Activated CD8-positive, alpha-beta T cell treated with anti-CD3 and anti-CD28 coated beads for 36 hours (primary cell): ENCODE measurements at regions not wholly inside any gene's neighbourhood (a gene's known extent, or its start where the extent isn't known, plus 50 kb on each side); places are given as distances from the start of the nearest gene placed in this dataset.

Experiments
- ATAC-seq: fragments of 200-7000 bp; cut with Tn5 transposase; one replicate; pipeline ENCODE4 v1.10.0; 2021; ENCODE audit warnings: mild to moderate bottlenecking, moderate library complexity
- CTCF ChIA-PET: fragments of 350-600 bp; sonication (Branson Sonifier 250); formaldehyde crosslinking; loops from one replicate; lab custom pipeline; 2021; ENCODE audit warnings: antibody characterized with exemption; lab: Charles Lee
- POLR2A ChIA-PET: fragments of 350-600 bp; sonication (Branson Sonifier 250); formaldehyde crosslinking; loops from one replicate; lab custom pipeline; 2021; ENCODE audit warnings: antibody characterized with exemption; lab: Charles Lee
- DNase-seq: peaks from one replicate; pipeline ENCODE4 v3.0.0-alpha.2; 2020
- H3K27ac Mint-ChIP-seq: one replicate; pipeline ENCODE4 v1.8.0; 2021; ENCODE audit warnings: mild to moderate bottlenecking, mixed read lengths
- H3K27me3 Mint-ChIP-seq: one replicate; pipeline ENCODE4 v1.8.0; 2021; ENCODE audit warnings: mixed read lengths
- H3K36me3 Mint-ChIP-seq: one replicate; pipeline ENCODE4 v1.8.0; 2021; ENCODE audit warnings: low read depth, mixed read lengths
- H3K4me1 Mint-ChIP-seq: one replicate; pipeline ENCODE4 v1.8.0; 2021; ENCODE audit warnings: low read depth, mixed read lengths
- H3K4me3 Mint-ChIP-seq: one replicate; pipeline ENCODE4 v1.8.0; 2021; ENCODE audit warnings: mild to moderate bottlenecking, moderate library complexity, mixed read lengths
- H3K9me3 Mint-ChIP-seq: one replicate; pipeline ENCODE4 v1.8.0; 2021; ENCODE audit warnings: mixed read lengths
- intact Hi-C: fragments of 100-400 bp; cut with micrococcal nuclease; formaldehyde crosslinking; loops from one replicate; pipeline ENCODE4 v1.10.0; 2022
- TF ChIP-seq, protein P1 (sequence below): fragments of 200-600 bp; IDR thresholded peaks from one replicate; pipeline ENCODE4 v1.8.0; 2022; ENCODE audit warnings: antibody characterized with exemption, mild to moderate bottlenecking

DNA sequence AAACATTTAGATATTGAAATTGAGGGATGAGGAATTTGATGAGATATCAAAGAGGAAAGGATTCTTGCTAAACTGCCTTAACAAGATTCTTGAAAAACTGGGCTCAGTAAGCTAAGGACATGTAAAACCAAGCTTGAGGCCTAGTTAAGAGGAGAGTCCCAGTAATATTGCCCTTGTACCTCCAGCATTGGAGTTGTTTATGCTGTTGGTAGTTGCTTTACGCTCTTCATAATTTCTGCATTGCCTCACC lies 156.1 kb upstream of the TRIM24 start:
- DNase-seq (no peak), ATAC-seq (no peak)
- POLR2A ChIA-PET = no interaction called here
- TF ChIP-seq, protein P1, sequence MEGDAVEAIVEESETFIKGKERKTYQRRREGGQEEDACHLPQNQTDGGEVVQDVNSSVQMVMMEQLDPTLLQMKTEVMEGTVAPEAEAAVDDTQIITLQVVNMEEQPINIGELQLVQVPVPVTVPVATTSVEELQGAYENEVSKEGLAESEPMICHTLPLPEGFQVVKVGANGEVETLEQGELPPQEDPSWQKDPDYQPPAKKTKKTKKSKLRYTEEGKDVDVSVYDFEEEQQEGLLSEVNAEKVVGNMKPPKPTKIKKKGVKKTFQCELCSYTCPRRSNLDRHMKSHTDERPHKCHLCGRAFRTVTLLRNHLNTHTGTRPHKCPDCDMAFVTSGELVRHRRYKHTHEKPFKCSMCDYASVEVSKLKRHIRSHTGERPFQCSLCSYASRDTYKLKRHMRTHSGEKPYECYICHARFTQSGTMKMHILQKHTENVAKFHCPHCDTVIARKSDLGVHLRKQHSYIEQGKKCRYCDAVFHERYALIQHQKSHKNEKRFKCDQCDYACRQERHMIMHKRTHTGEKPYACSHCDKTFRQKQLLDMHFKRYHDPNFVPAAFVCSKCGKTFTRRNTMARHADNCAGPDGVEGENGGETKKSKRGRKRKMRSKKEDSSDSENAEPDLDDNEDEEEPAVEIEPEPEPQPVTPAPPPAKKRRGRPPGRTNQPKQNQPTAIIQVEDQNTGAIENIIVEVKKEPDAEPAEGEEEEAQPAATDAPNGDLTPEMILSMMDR = no peak
- H3K36me3 Mint-ChIP-seq = no peaks in the 10 kb centered on the region
- intact Hi-C loops = no loop called here
- no peaks in the 10 kb centered on the region for H3K27me3 Mint-ChIP-seq
- no peaks in the 10 kb centered on the region for H3K9me3 Mint-ChIP-seq
- no peak overlapping the region for H3K27ac Mint-ChIP-seq
- CTCF ChIA-PET = no interaction called here
- H3K4me3 Mint-ChIP-seq = no peak overlapping the region
- no peaks in the 10 kb centered on the region for H3K4me1 Mint-ChIP-seq

DNA sequence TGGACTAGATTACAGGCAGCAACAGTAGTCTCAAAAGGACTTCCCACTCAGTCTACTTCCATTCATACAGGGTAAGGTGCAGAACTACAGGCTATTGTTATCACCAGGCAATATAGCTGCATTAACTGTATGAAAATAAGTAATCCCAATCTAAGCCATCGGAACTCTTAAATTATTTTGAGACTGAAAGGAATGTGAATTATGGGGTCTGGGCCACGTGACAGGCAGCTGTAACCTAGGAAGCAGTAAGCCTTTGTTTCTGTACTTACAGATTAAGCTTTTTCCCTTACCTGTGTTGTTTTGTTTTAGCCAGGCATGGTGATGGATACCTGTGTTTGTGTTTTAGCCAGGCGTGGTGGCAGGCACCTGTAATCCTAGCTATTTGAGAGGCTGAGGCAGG lies 152.4 kb upstream of the TRIM24 start:
- Mint-ChIP-seq H3K27me3 (no peaks in the 10 kb centered on the region), H3K27ac (no peak overlapping the region), H3K36me3 (no peaks in the 10 kb centered on the region), H3K9me3 (no peaks in the 10 kb centered on the region), H3K4me3 (no peak overlapping the region), H3K4me1 (no peaks in the 10 kb centered on the region)
- CTCF ChIA-PET = interaction anchor here (1.0 to 1.4 kb wide), 2 partner anchors 13 to 146 kb away, joined by 3 read pairs; no protein-coding TSS in a partner anchor
- POLR2A ChIA-PET = no interaction called here
- intact Hi-C loops = no loop called here
- ATAC-seq (no peak), DNase-seq (no peak)
- TF ChIP-seq, protein P1 = no peak

DNA sequence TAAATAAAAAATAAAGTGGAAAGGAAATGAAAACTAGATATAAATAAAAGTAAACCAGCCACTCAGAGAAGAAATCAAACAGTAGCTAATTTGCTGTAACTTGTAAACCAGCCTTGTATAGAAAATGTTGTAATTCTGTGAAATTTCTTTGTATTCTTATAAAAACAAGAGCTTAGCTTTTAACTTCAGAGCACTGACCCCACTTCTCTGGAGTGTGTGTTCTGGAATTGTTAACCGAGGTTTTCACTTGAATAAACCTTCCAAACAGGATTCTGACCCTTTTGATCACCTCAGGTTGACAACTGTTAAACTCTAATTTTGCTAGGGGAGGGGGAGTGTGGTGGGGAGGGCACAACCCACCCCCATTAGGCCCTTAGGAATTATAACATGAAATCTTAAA lies 151.9 kb upstream of the TRIM24 start:
- no peaks in the 10 kb centered on the region for H3K9me3 Mint-ChIP-seq
- no peak for ATAC-seq
- H3K4me1 Mint-ChIP-seq = no peaks in the 10 kb centered on the region
- POLR2A ChIA-PET = no interaction called here
- TF ChIP-seq, protein P1 = no peak
- H3K27ac Mint-ChIP-seq = no peak overlapping the region
- intact Hi-C loops = no loop called here
- no peaks in the 10 kb centered on the region for H3K27me3 Mint-ChIP-seq
- CTCF ChIA-PET = interaction anchor here (1.0 to 1.4 kb wide), 2 partner anchors 13 to 147 kb away, joined by 3 read pairs; no protein-coding TSS in a partner anchor
- H3K4me3 Mint-ChIP-seq = no peak overlapping the region
- H3K36me3 Mint-ChIP-seq = no peaks in the 10 kb centered on the region
- DNase-seq = no peak

DNA sequence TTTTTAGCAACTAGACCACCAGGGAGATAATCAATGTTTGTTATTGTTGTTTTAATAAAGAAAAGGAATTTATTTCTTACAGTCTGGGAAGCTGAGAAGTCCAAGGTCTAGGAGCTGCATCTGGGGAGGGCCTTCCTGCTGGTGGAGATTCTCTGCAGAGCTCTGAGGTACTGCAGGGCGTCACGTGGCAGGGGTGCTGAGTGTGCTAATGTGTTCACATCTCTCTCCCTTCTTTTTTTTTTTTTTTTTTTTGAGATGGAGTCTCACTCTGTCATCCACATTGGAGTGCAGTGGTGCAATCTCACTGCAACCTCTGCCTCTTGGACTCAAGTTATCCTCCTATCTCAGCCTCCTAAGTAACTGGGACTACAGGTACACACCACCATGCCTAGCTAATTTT lies 150.9 kb upstream of the TRIM24 start:
- POLR2A ChIA-PET = no interaction called here
- Mint-ChIP-seq H3K27me3 (no peaks in the 10 kb centered on the region), H3K36me3 (no peaks in the 10 kb centered on the region), H3K4me3 (no peak overlapping the region), H3K9me3 (no peaks in the 10 kb centered on the region), H3K27ac (no peak overlapping the region), H3K4me1 (no peaks in the 10 kb centered on the region)
- TF ChIP-seq, protein P1 = no peak
- CTCF ChIA-PET = no interaction called here
- DNase-seq (no peak), ATAC-seq (no peak)
- intact Hi-C loops = no loop called here

DNA sequence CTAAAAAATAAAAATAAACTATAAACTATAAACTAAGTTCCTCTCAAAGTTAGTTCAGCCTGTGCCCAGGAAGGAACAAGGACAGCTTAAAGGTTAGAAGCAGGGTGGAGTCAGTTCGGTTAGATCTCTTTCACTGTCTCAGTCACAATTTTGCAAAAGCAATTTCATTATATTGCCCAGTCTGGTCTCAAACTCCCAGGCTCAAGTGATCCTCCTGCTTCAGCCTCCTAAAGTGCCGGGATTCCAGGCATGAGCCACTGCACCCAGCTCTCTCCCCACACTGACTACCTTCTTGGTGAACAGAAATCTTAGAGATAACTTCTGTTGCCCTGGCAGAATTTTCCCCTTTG lies 146.3 kb upstream of the TRIM24 start:
- peaks cover 6% of the 10 kb centered on the region for H3K9me3 Mint-ChIP-seq
- ChIA-PET CTCF (no interaction called here), POLR2A (no interaction called here)
- no peak overlapping the region for H3K27ac Mint-ChIP-seq
- H3K36me3 Mint-ChIP-seq = no peaks in the 10 kb centered on the region
- no peak overlapping the region for H3K4me3 Mint-ChIP-seq
- no peak for DNase-seq
- ATAC-seq = no peak
- intact Hi-C loops = no loop called here
- TF ChIP-seq, protein P1 = no peak
- H3K4me1 Mint-ChIP-seq = no peaks in the 10 kb centered on the region
- peaks cover 6% of the 10 kb centered on the region for H3K27me3 Mint-ChIP-seq
